A204.1 (cell line): ENCODE measurements at regions not wholly inside any gene's neighbourhood (a gene's known extent, or its start where the extent isn't known, plus 50 kb on each side); places are given as distances from the start of the nearest gene placed in this dataset.

Experiments used
- FAIRE-seq: peaks from 2 replicates; lab custom pipeline; 2012; peaks lifted over from hg19 to GRCh38; lab: Jason Lieb, UNC

GRCh38 chr4:32440391-32440790, 1720.2 kb downstream of the PCDH7 start:
- no peak for FAIRE-seq

- FAIRE-seq, result no peak
Measured at GRCh38 chr4:32454482-32454881, 1734.3 kb downstream of the PCDH7 start.

- no peak for FAIRE-seq
Measured at GRCh38 chr4:32455231-32455630, 1735.1 kb downstream of the PCDH7 start.

DNA sequence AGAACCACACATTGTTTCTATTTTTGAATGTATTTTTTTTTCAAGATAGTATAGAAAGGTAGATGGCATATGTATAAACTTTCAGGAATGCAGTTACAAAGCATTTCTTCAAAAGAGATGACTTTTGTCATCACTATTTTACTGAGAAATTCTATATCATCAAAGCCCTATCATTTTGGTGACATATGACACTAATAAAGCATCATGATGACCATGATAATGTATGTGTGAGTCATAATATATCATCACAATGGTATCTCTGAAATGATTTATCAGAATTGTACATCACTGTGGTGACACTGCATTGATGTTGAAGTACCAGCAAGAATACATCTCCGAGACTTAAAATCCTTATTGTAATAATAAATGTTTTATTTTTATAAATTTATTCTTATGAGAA, 1740.8 kb downstream of the PCDH7 start:
- FAIRE-seq, result no peak

DNA sequence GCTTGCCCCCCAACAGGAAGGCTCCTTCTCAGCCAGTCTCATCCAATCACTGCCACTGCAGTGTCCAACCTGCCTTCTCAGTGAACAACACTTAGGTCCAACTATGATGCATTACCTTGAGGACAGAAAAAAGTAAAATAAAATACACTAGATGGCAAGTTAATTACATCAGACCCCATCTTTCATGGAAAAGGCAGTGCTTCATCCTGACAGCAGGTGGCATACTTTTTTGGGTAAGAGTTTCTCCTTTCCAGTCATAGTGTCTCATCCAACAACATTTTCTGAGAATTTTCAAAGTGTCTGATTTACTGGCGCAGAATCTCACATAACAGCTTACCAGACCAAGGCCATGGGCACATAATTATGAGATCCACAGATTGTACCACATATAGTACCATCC, 1742.8 kb downstream of the PCDH7 start:
- no peak for FAIRE-seq

- no peak for FAIRE-seq
Measured at GRCh38 chr4:32470087-32470585, 1750.0 kb downstream of the PCDH7 start.

- no peak for FAIRE-seq
Measured at GRCh38 chr4:32472918-32473317, 1752.7 kb downstream of the PCDH7 start.

DNA sequence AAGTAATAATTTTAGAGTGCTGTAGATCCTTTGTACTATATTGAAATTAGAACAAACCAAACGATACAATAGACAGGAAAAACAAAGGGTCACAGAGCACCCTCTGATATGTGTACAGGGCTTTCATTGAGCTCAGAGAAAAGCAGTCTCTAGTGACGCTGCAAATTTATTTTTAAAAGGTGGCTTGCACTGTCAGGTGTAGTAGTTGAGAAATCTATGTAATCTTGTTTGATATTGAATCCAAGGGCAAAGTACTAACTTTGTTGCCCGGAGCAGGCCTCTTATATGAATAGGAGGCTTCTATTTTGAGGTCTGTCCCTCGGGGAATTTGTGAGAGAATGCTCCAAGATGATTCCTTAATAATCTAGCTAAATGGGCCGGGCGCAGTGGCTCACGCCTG, 1755.5 kb downstream of the PCDH7 start:
- FAIRE-seq, result no peak

GRCh38 chr4:32477518-32477917, 1757.3 kb downstream of the PCDH7 start:
- no peak for FAIRE-seq

GRCh38 chr4:32485956-32486355, 1765.8 kb downstream of the PCDH7 start:
- no peak for FAIRE-seq

GRCh38 chr4:32488690-32489089, 1768.5 kb downstream of the PCDH7 start:
- FAIRE-seq, result no peak

DNA sequence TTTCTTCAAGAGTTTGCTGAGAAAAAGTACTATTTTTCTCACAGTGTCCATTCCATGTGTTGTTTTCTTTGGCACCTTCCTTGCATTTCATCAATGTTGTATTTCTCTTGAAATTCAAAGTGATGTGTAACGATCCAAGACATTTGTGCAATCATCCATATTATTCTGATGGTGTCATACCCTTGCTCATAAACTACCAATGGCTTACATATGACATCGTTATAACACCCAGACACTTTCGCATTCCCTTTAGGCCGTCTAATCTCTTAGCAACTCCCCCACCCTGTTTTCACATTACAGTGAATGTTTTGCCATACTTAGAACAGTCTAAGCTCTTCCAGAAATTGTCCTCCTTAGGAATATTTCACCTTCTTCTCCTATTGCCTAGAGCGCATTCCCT, 1779.0 kb downstream of the PCDH7 start:
- no peak for FAIRE-seq

- no peak for FAIRE-seq
Measured at GRCh38 chr4:32503241-32503640, 1783.1 kb downstream of the PCDH7 start.

DNA sequence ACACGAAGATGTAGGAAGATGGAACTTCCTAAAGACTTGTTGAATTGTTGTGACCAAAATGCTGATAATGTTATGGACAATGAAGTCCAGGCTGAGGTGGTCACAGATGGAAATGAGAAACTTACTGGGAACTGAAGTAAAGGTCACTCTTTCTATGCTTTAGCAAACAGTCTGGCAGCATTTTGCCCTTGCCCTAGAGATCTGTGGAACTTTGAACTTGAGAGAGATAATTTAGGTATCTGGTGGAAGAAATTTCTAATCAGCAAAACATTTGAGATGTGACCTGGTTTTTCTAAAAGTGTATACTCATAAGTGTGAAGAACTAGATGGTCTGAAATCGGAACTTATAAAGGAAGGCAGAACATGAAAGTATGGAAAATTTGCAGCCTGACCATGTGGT, 1785.9 kb downstream of the PCDH7 start:
- FAIRE-seq, result no peak

GRCh38 chr4:32519060-32519459, 1798.9 kb downstream of the PCDH7 start:
- FAIRE-seq, result no peak

- FAIRE-seq, result no peak
Measured at GRCh38 chr4:32525420-32525819, 1805.3 kb downstream of the PCDH7 start.

DNA sequence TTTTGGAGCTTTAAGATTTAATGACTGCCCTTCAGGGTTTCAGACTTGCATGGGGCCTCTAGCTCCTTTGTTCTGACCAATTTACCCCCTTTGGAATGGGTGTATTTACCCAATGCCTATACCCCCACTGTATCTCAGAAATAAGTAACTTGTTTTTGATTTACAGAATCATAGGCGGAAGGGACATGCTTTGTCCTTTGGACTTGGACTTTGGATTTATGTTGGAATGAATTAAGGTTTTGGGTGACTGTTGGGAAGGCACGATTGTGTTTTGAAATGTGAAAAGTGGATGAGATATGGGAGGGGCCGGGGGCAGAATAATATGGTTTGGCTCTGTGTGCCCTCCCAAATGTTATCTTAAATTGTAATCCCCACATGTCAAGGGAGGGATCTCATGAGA, 1824.7 kb downstream of the PCDH7 start:
- FAIRE-seq, result no peak

DNA sequence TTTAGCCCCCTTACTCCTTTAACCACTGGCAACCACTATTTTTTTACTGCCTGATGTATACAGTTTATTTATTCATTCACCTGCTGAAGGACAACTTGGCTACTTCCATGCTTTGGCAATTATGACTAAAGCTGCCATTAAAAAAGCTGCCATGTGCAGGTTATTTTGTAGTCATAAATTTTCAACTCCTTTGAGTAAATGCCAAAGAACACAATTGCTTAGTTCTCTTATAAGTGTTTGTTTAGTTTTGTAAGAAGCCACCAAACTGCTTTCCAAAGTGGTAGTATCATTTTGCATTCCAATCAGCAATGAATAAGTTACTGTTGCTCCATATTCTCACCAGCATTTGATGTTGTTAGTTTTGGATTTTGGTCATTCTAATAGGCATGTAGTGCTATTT, 1831.8 kb downstream of the PCDH7 start:
- FAIRE-seq, result no peak

DNA sequence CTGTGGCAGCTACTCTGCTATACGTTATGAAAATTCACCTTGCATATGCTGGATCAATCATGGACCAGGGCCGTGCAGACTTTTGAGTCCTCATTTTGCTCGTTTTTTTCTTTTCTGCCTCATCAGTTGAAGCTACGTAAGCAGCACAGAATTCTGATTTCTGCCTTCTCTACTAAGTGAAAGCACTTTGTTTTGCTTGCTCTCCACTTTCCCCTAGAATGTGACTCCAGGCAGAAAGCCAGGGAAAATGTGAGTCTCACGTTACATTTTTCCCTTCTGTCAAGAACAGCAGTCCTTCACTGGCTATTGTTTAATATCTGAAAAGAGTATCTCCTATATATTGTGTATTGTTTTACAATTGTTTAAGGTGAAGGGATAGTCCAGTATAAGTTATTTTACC, 1840.1 kb downstream of the PCDH7 start:
- FAIRE-seq, result no peak

DNA sequence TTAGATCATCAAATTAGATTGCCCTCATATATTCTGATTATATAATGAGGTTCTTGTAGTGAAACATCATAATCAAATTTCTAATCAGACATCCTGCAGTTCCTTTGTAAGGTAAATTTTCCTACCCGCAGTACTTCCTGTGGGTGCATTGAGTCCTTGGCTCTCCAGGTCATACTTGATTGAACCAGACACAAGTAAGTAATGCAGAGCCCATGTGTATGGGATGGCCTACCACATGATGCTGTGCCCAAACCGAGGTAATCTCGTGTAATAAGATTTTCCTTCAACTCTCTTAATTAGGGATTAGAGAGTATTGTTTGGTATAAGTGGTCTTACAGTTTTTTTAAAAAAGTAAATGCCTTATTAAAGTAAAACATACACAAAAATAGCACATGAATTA, 1841.8 kb downstream of the PCDH7 start:
- FAIRE-seq, result no peak

- no peak for FAIRE-seq
Measured at GRCh38 chr4:32564626-32565025, 1844.5 kb downstream of the PCDH7 start.

GRCh38 chr4:32569861-32570260, 1849.7 kb downstream of the PCDH7 start:
- no peak for FAIRE-seq

GRCh38 chr4:32572366-32572765, 1852.2 kb downstream of the PCDH7 start:
- no peak for FAIRE-seq

GRCh38 chr4:32574803-32575202, 1854.6 kb downstream of the PCDH7 start:
- FAIRE-seq, result no peak

DNA sequence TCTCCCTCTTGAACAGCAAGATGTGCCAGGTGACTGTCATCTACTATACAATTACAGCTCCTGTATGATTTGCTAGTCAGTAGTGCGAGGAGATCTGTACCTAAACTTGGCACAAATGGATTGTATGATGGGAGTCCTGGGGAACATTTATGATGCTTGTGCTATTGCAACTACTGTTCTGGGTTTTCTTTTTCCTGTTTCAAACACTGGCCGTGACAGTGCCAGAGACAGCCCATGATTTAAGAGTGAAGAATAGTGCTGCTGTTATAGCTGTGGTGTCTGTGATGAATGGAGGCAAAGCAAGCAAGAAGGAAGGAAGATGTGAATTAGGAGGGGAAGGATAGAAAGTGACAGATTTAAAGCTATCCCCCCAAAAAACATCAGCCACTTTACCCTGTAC, 1868.9 kb downstream of the PCDH7 start:
- FAIRE-seq, result no peak
